HCT116 (cell line): ENCODE measurements at regions not wholly inside any gene's neighbourhood (a gene's known extent, or its start where the extent isn't known, plus 50 kb on each side); places are given as distances from the start of the nearest gene placed in this dataset.

Source experiments
- ATAC-seq: fragments of 200-7000 bp; cut with Tn5 transposase; 2 replicates; pipeline ENCODE4 v1.9.1; 2020; ENCODE audit warnings: mild to moderate bottlenecking, moderate library complexity
- BruUV-seq: library from RNA; stranded (reverse); fragments of 400-500 nt; replicated peaks from 2 replicates; lab custom pipeline; 2021; lab: Mats Ljungman, UMichigan
- CTCF ChIA-PET: fragments of 300-600 bp; sonication (Branson Sonifier 250); formaldehyde crosslinking; loops from one replicate; lab custom pipeline; 2021; ENCODE audit warnings: antibody characterized with exemption; lab: Charles Lee
- POLR2A ChIA-PET: fragments of 300-600, 350-600 bp; sonication (Branson Sonifier 250); formaldehyde crosslinking; loops from one replicate; lab custom pipeline; 2021; ENCODE audit warnings: antibody characterized with exemption; lab: Charles Lee
- RAD21 ChIA-PET, 2 experiments: fragments of 300-600 bp; sonication (Branson Sonifier 250); formaldehyde crosslinking; loops; one replicate each; lab custom pipeline; 2023; ENCODE audit warnings: low total read pairs in 2 of 2; ENCODE audit not compliant: uncharacterized antibody in 2 of 2, unreplicated experiment in 2 of 2, low non-redundant PET in 1 of 2; lab: Charles Lee
- DNase-seq: peaks from one replicate; pipeline ENCODE4 v3.0.0-alpha.2; 2010; ENCODE audit warnings: low read depth, low spot score
- H2AFZ ChIP-seq: fragments of 200-600 bp; shearing (Covaris generic), sonication (generic); 2 replicates; pipeline ENCODE4 v1.6.1; 2017; ENCODE audit warnings: low read depth, mixed run types, mixed read lengths, antibody characterized with exemption, low read length; ENCODE audit not compliant: poor library complexity, severe bottlenecking
- H3K27ac ChIP-seq: 2 replicates; pipeline ENCODE4 v1.5.1; 2012; ENCODE audit warnings: low read depth, low read length
- H3K27me3 ChIP-seq: fragments of 200-600 bp; sonication (generic); 2 replicates; pipeline ENCODE4 v1.6.1; 2016; ENCODE audit warnings: mixed run types, low read length, mixed read lengths; ENCODE audit not compliant: insufficient read depth
- H3K36me3 ChIP-seq, 2 experiments: fragments of 200-500 bp in 1 of 2; fragments of 200-600 bp in 1 of 2; sonication (Bioruptor generic) in 1 of 2; sonication (generic) in 1 of 2; 2 replicates each; pipeline versions ENCODE4 v1.5.1 to v1.6.1; 2014 to 2016; ENCODE audit warnings: low read length in 2 of 2, inconsistent platforms in 1 of 2, mixed read lengths in 1 of 2, mixed run types in 1 of 2; ENCODE audit not compliant: insufficient read depth in 2 of 2, control insufficient read depth in 1 of 2
- H3K4me1 ChIP-seq, 2 experiments: fragments of 200-600 bp in 1 of 2; sonication (generic) in 1 of 2; 2 replicates each; pipeline versions ENCODE4 v1.5.1 to v1.6.1; 2012 to 2017; ENCODE audit warnings: low read length in 2 of 2, inconsistent platforms in 1 of 2, mild to moderate bottlenecking in 1 of 2, mixed read lengths in 1 of 2, mixed run types in 1 of 2, moderate library complexity in 1 of 2; ENCODE audit not compliant: insufficient read depth in 2 of 2, control insufficient read depth in 1 of 2
- H3K4me2 ChIP-seq: fragments of 200-600 bp; sonication (generic); 2 replicates; pipeline ENCODE4 v1.6.1; 2017; ENCODE audit warnings: mixed run types, low read length, mixed read lengths
- H3K4me3 ChIP-seq, 2 experiments: fragments of 200-600 bp in 1 of 2; sonication (generic) in 1 of 2; replicated peaks in 1 of 2; 2 replicates each; pipeline ENCODE4 v1.5.1; 2011 to 2016; ENCODE audit warnings: low read length in 2 of 2, control low read depth in 1 of 2, low read depth in 1 of 2, mild to moderate bottlenecking in 1 of 2, mixed read lengths in 1 of 2, mixed run types in 1 of 2
- H3K79me2 ChIP-seq: fragments of 200-600 bp; sonication (generic); 2 replicates; pipeline ENCODE4 v1.6.1; 2017; ENCODE audit warnings: mild to moderate bottlenecking, mixed run types, low read length, moderate library complexity, mixed read lengths; ENCODE audit not compliant: insufficient read depth
- H3K9ac ChIP-seq: fragments of 200-600 bp; sonication (generic); 2 replicates; pipeline ENCODE4 v1.6.1; 2016; ENCODE audit warnings: low read length, mixed read lengths
- H3K9me2 ChIP-seq: fragments of 200-600 bp; sonication (generic), shearing (Covaris generic); 2 replicates; pipeline ENCODE4 v1.6.1; 2017; ENCODE audit warnings: mixed run types, mild to moderate bottlenecking, moderate library complexity; ENCODE audit not compliant: insufficient read depth
- H3K9me3 ChIP-seq, 2 experiments: fragments of 200-500 bp in 1 of 2; fragments of 200-600 bp in 1 of 2; sonication (Bioruptor generic) in 1 of 2; sonication (generic) in 1 of 2; 2 replicates each; pipeline ENCODE4 v1.6.1; 2014 to 2017; ENCODE audit warnings: low read length in 2 of 2, mixed read lengths in 2 of 2, inconsistent platforms in 1 of 2, low read depth in 1 of 2, mild to moderate bottlenecking in 1 of 2, mixed run types in 1 of 2, moderate library complexity in 1 of 2; ENCODE audit not compliant: control insufficient read depth in 1 of 2, insufficient read depth in 1 of 2
- H4K20me1 ChIP-seq: fragments of 200-600 bp; sonication (generic), shearing (Covaris generic); 2 replicates; pipeline ENCODE4 v1.6.1; 2017; ENCODE audit warnings: mixed run types, mild to moderate bottlenecking, moderate library complexity; ENCODE audit not compliant: insufficient read depth
- CBX3 ChIP-seq: IDR thresholded peaks from 2 replicates; pipeline ENCODE4 v1.6.1; 2012; ENCODE audit warnings: low read depth
- EGR1 ChIP-seq: IDR thresholded peaks from 2 replicates; pipeline ENCODE4 v1.6.1; 2012; ENCODE audit warnings: low read depth
- EZH2 ChIP-seq: fragments of 200-600 bp; sonication (generic); IDR thresholded peaks from 2 replicates; pipeline ENCODE4 v1.6.1; 2017; ENCODE audit warnings: antibody characterized with exemption, mixed run types
- JUND ChIP-seq: IDR thresholded peaks from 2 replicates; pipeline ENCODE4 v1.6.1; 2012
- POLR2A ChIP-seq: IDR thresholded peaks from 2 replicates; pipeline ENCODE4 v1.7.0; 2011; ENCODE audit warnings: borderline replicate concordance; ENCODE audit not compliant: insufficient read depth, insufficient read length; ENCODE audit errors: extremely low read depth
- RAD21 ChIP-seq: IDR thresholded peaks from 2 replicates; pipeline ENCODE4 v1.6.1; 2012; ENCODE audit warnings: low read depth, mild to moderate bottlenecking
- SIN3A ChIP-seq: IDR thresholded peaks from 2 replicates; pipeline ENCODE4 v1.6.1; 2012; ENCODE audit warnings: low read depth
- SP1 ChIP-seq: IDR thresholded peaks from 2 replicates; pipeline ENCODE4 v1.6.1; 2012; ENCODE audit warnings: low read depth
- YY1 ChIP-seq: IDR thresholded peaks from 2 replicates; pipeline ENCODE4 v1.6.1; 2011; ENCODE audit warnings: low read length, low read depth, moderate library complexity, mild to moderate bottlenecking; ENCODE audit not compliant: insufficient replicate concordance; ENCODE audit errors: extremely low read depth
- ZFX ChIP-seq: fragments of 450-650 bp; IDR thresholded peaks from 2 replicates; pipeline ENCODE4 v1.6.1; 2017
- intact Hi-C: fragments of 100-400 bp; cut with micrococcal nuclease; formaldehyde crosslinking; loops from 2 replicates; pipeline ENCODE4 v1.10.0; 2022
- TF ChIP-seq, protein P1 (sequence below): IDR thresholded peaks from 2 replicates; pipeline ENCODE4 v1.6.1; 2012

DNA sequence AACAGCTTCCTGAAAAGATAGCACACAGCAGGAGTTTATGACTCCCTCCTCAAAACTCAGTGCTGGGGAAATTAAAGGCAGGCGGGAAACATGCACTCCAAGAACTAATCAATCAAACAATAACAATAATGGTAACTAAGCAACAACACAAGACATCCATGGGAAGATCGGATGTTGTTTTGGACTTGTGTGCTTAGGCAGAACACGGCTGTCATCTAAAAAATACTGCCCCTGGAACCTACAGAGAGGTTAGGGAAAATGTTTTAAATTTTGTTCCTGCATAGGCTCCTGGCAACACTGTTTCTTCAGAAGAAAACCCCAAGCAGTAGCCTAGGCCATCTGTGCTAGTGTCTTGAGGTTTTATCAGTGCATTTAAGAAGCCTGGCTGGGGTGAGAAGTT, 1378.2 kb downstream of the STIM2 start:
- no peak overlapping the region for H3K4me2 ChIP-seq
- no TSS peak for BruUV-seq
- POLR2A ChIA-PET, result no interaction called here

DNA sequence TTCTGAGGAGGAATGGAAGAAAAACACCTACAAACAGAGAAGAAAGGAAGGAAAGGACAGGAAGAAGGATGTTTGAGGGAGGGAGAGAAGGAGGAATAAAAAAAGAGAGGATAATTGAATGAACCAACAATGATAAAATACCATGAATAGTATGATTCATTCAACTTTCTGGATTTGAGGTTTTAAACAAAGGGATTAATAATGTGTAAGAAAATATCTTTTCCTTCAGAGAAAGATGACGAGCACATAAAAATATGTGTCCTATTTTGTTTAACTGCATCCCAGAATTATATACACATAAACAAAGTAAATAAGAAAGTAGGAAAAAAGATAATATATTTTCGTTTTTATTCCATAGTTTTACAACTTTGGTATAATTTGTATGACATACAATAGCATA, 1380.4 kb downstream of the STIM2 start:
- Histone ChIP-seq H3K4me1 (no peaks in the 10 kb centered on the region), H3K4me3 (no peak overlapping the region), H2AFZ (no peak overlapping the region), H3K36me3 (no peaks in the 10 kb centered on the region), H3K27me3 (no peaks in the 10 kb centered on the region), H4K20me1 (no peaks in the 10 kb centered on the region), H3K9me2 (no peaks in the 10 kb centered on the region), H3K4me2 (no peak overlapping the region), H3K9ac (no peak overlapping the region), H3K27ac (no peak overlapping the region), H3K9me3 (no peaks in the 10 kb centered on the region), H3K79me2 (no peaks in the 10 kb centered on the region)
- RAD21 ChIA-PET, result no interaction called here
- POLR2A ChIA-PET, result no interaction called here
- BruUV-seq, result no TSS peak
- ATAC-seq, result no peak
- intact Hi-C loops, result no loop called here
- CTCF ChIA-PET, result no interaction called here
- DNase-seq, result no peak
- TF ChIP-seq RAD21 (no peak), YY1 (no peak), SP1 (no peak)

More for the DNA sequence above, 1378.2 kb downstream of the STIM2 start:
- Histone ChIP-seq H3K4me3 (no peak overlapping the region), H2AFZ (no peak overlapping the region), H3K9me2 (no peaks in the 10 kb centered on the region), H3K27me3 (no peaks in the 10 kb centered on the region), H3K4me1 (no peaks in the 10 kb centered on the region), H4K20me1 (no peaks in the 10 kb centered on the region), H3K9ac (no peak overlapping the region), H3K36me3 (no peaks in the 10 kb centered on the region), H3K27ac (no peak overlapping the region), H3K79me2 (no peaks in the 10 kb centered on the region), H3K9me3 (no peaks in the 10 kb centered on the region)
- no peak for DNase-seq
- ChIA-PET CTCF (no interaction called here), RAD21 (no interaction called here)
- intact Hi-C loops, result no loop called here
- TF ChIP-seq, protein P1, sequence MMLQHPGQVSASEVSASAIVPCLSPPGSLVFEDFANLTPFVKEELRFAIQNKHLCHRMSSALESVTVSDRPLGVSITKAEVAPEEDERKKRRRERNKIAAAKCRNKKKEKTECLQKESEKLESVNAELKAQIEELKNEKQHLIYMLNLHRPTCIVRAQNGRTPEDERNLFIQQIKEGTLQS, result no peak
- TF ChIP-seq JUND (no peak), EGR1 (no peak), SIN3A (no peak), POLR2A (no peak), EZH2 (no peak), ZFX (no peak), YY1 (no peak), CBX3 (no peak)
- no peak for ATAC-seq
